ENCODE measurements at regions not wholly inside any gene's neighbourhood (a gene's known extent, or its start where the extent isn't known, plus 50 kb on each side); places are given as distances from the start of the nearest gene placed in this dataset.

- H3K4me1 Mint-ChIP-seq (ENCODE audit: low read depth): no peaks in the 10 kb centered on the region
Measured at GRCh38 chr20:48302844-48303542, 517.7 kb upstream of the SULF2 start.

DNA sequence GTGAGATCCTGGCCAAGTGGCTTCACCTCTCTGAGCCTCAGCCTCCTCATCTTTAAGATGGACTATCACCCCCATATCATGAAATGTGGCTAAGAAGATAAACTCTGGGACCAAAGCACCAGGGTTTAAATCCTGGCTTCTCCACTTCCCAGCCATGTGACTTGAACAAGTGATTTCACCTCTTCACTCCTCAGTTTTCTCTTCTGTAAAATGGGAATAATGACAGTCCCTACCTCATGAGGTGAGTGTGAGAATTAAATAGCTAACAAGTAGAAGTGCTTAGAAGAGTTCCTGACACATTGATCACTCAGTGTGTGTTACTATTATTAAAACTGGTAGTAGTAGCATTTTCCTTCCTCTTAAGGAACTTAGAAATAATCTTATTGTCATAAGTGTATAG is 516.9 kb upstream of the SULF2 start:
- DNase-seq (no peak), ATAC-seq (no peak)
- Mint-ChIP-seq H3K9me3 (no peaks in the 10 kb centered on the region), H3K27me3 (ENCODE audit: low read depth) (peaks cover 17% of the 10 kb centered on the region), H3K4me3 (no peak overlapping the region), H3K4me1 (ENCODE audit: low read depth) (no peaks in the 10 kb centered on the region), H3K36me3 (ENCODE audit: insufficient read depth) (no peaks in the 10 kb centered on the region)

More at GRCh38 chr20:48302844-48303542, 517.7 kb upstream of the SULF2 start:
- H3K9me3 Mint-ChIP-seq: no peaks in the 10 kb centered on the region
- no peak overlapping the region for H3K4me3 Mint-ChIP-seq
- no peaks in the 10 kb centered on the region for H3K36me3 Mint-ChIP-seq (ENCODE audit: insufficient read depth)
- no peak for DNase-seq
- no peak for ATAC-seq
- H3K27me3 Mint-ChIP-seq (ENCODE audit: low read depth): peaks cover 17% of the 10 kb centered on the region

- H3K36me3 Mint-ChIP-seq (ENCODE audit: insufficient read depth): no peaks in the 10 kb centered on the region
- no peak for ATAC-seq
- no peaks in the 10 kb centered on the region for H3K9me3 Mint-ChIP-seq
- no peak for DNase-seq
- H3K27me3 Mint-ChIP-seq (ENCODE audit: low read depth): peaks cover 17% of the 10 kb centered on the region
- no peaks in the 10 kb centered on the region for H3K4me1 Mint-ChIP-seq (ENCODE audit: low read depth)
- H3K4me3 Mint-ChIP-seq: no peak overlapping the region
Measured at GRCh38 chr20:48301189-48301588, 515.9 kb upstream of the SULF2 start.

DNA sequence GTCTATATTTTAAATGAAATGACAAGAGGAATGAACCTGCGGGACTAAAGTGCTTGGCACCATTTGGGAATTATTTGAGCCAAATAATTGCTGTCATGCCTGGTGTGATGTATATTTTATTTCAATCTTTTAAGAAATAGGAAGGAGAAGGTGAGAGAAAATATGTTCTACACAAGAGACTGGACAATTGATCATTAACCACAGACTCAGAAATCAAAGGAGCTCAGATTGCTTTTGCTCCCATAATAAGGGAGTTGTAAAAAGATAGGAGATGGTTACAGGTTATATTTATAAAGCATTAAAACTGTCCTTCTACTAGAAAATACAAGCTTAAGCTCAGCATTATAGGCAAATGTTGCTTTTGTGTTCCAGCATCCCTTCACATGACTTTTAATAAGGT is 515.2 kb upstream of the SULF2 start:
- H3K27me3 Mint-ChIP-seq (ENCODE audit: low read depth): peaks cover 17% of the 10 kb centered on the region
- DNase-seq: no peak
- H3K36me3 Mint-ChIP-seq (ENCODE audit: insufficient read depth): no peaks in the 10 kb centered on the region
- no peaks in the 10 kb centered on the region for H3K4me1 Mint-ChIP-seq (ENCODE audit: low read depth)
- no peaks in the 10 kb centered on the region for H3K9me3 Mint-ChIP-seq
- H3K4me3 Mint-ChIP-seq: no peak overlapping the region
- no peak for ATAC-seq

GRCh38 chr20:48298851-48299484 is 513.7 kb upstream of the SULF2 start:
- Mint-ChIP-seq H3K4me1 (ENCODE audit: low read depth) (no peaks in the 10 kb centered on the region), H3K4me3 (no peak overlapping the region), H3K36me3 (ENCODE audit: insufficient read depth) (no peaks in the 10 kb centered on the region), H3K9me3 (no peaks in the 10 kb centered on the region), H3K27me3 (ENCODE audit: low read depth) (peaks cover 17% of the 10 kb centered on the region)
- no peak for DNase-seq
- no peak for ATAC-seq

DNA sequence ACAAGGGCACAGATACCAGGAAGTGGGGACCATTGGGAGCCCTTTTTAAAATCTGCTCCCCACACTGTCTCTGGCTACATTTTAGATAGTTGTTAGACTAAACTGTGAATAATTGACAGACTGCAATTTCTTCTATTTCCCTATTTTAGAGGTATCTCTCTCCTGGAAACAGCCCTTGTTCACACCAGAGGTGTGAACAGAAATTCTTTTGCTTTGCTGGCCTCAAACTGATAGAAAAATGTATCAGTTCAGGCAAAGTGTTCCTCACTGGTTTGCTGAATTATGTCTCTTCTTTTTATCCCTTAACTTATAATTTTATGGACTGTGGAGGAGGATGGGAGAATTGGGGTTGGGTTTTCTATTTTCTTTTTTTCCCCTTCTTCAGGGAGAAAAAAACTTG is 513.2 kb upstream of the SULF2 start:
- Mint-ChIP-seq H3K4me1 (ENCODE audit: low read depth) (no peaks in the 10 kb centered on the region), H3K36me3 (ENCODE audit: insufficient read depth) (no peaks in the 10 kb centered on the region), H3K4me3 (no peak overlapping the region), H3K27me3 (ENCODE audit: low read depth) (peaks cover 17% of the 10 kb centered on the region), H3K9me3 (no peaks in the 10 kb centered on the region)
- ATAC-seq (no peak), DNase-seq (no peak)

GRCh38 chr20:48295966-48296421 is 510.7 kb upstream of the SULF2 start:
- Mint-ChIP-seq H3K4me3 (no peak overlapping the region), H3K27me3 (ENCODE audit: low read depth) (peaks cover 12% of the 10 kb centered on the region), H3K4me1 (ENCODE audit: low read depth) (no peaks in the 10 kb centered on the region), H3K9me3 (no peaks in the 10 kb centered on the region), H3K36me3 (ENCODE audit: insufficient read depth) (no peaks in the 10 kb centered on the region)
- ATAC-seq (no peak), DNase-seq (no peak)

DNA sequence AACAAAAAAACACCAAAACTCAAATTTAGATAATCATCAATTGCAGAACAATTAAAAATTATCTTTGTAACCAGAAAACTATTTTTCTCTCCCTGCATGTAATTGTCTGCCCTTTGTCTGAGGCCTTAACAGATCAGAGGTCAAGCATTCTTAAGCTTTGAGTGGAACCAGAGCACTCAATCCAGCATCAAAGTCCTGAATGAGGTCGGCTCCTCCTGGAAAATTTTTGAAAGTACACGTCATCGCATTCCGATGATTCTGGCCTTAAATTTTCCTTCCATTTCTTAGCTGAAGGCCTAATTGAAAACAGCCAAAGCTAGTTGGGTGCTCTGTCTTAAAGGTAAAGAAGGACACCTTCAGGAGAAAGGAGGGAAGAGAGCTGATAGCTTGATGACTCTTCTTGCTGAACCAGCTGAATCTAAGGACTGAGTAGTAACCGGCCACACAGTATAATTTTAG is 510.2 kb upstream of the SULF2 start:
- no peaks in the 10 kb centered on the region for H3K9me3 Mint-ChIP-seq
- ATAC-seq (no peak), DNase-seq (no peak)
- no peaks in the 10 kb centered on the region for H3K36me3 Mint-ChIP-seq (ENCODE audit: insufficient read depth)
- H3K4me3 Mint-ChIP-seq: no peak overlapping the region
- peaks cover 12% of the 10 kb centered on the region for H3K27me3 Mint-ChIP-seq (ENCODE audit: low read depth)
- H3K4me1 Mint-ChIP-seq (ENCODE audit: low read depth): no peaks in the 10 kb centered on the region

GRCh38 chr20:48294942-48295341 is 509.7 kb upstream of the SULF2 start:
- ATAC-seq (no peak), DNase-seq (no peak)
- Mint-ChIP-seq H3K27me3 (ENCODE audit: low read depth) (peaks cover 14% of the 10 kb centered on the region), H3K4me1 (ENCODE audit: low read depth) (no peaks in the 10 kb centered on the region), H3K36me3 (ENCODE audit: insufficient read depth) (no peaks in the 10 kb centered on the region), H3K4me3 (no peak overlapping the region), H3K9me3 (no peaks in the 10 kb centered on the region)

- peaks cover 14% of the 10 kb centered on the region for H3K27me3 Mint-ChIP-seq (ENCODE audit: low read depth)
- no peaks in the 10 kb centered on the region for H3K9me3 Mint-ChIP-seq
- no peaks in the 10 kb centered on the region for H3K36me3 Mint-ChIP-seq (ENCODE audit: insufficient read depth)
- ATAC-seq: no peak
- DNase-seq: no peak
- no peak overlapping the region for H3K4me3 Mint-ChIP-seq
- H3K4me1 Mint-ChIP-seq (ENCODE audit: low read depth): no peaks in the 10 kb centered on the region
Measured at GRCh38 chr20:48294196-48294595, 508.9 kb upstream of the SULF2 start.

DNA sequence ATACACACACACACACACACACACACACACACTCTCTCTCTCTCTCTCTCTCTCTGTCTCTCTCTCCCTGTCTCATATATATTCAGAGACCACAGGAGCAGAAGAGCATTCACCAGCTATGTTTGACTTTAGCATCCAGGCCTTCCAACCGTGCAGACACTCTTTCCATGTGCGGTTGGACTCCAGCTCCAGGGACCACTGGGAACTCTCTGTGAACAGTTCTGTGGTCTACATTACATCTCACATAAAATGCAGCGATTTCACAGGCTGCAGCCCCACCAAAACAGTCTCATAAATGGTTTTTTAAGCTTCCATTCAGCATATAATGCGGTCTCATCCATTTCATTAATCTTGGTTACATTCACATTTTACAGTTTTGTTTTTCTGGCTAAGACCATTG is 508.4 kb upstream of the SULF2 start:
- DNase-seq (no peak), ATAC-seq (no peak)
- Mint-ChIP-seq H3K9me3 (no peaks in the 10 kb centered on the region), H3K36me3 (ENCODE audit: insufficient read depth) (no peaks in the 10 kb centered on the region), H3K27me3 (ENCODE audit: low read depth) (peaks cover 15% of the 10 kb centered on the region), H3K4me3 (no peak overlapping the region), H3K4me1 (ENCODE audit: low read depth) (no peaks in the 10 kb centered on the region)

DNA sequence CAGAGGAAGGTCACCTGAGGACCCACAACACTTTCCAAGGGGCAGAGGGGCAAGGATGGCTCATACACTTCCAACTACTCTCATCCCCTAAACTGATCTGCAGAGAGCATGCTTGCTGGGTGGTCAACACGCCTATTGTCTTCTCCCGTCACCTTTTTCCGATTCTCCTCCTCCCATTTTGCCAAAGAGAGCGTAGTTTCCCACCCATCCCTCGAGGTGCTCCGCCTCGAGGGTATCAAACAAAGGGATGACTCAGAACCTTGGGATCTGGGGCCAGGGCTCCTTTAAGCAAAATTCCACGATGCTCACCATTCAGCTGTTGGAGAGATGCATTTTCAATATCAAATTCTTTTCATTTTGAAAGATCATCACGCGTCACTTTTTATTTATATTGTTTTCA is 507.5 kb upstream of the SULF2 start:
- Mint-ChIP-seq H3K36me3 (ENCODE audit: insufficient read depth) (no peaks in the 10 kb centered on the region), H3K4me1 (ENCODE audit: low read depth) (no peaks in the 10 kb centered on the region), H3K9me3 (no peaks in the 10 kb centered on the region), H3K4me3 (no peak overlapping the region), H3K27me3 (ENCODE audit: low read depth) (peaks cover 15% of the 10 kb centered on the region)
- ATAC-seq: no peak
- no peak for DNase-seq

GRCh38 chr20:48291896-48292295 is 506.6 kb upstream of the SULF2 start:
- H3K36me3 Mint-ChIP-seq (ENCODE audit: insufficient read depth): no peaks in the 10 kb centered on the region
- no peak for DNase-seq
- H3K27me3 Mint-ChIP-seq (ENCODE audit: low read depth): peaks cover 15% of the 10 kb centered on the region
- ATAC-seq: no peak
- no peaks in the 10 kb centered on the region for H3K9me3 Mint-ChIP-seq
- no peaks in the 10 kb centered on the region for H3K4me1 Mint-ChIP-seq (ENCODE audit: low read depth)
- H3K4me3 Mint-ChIP-seq: no peak overlapping the region

DNA sequence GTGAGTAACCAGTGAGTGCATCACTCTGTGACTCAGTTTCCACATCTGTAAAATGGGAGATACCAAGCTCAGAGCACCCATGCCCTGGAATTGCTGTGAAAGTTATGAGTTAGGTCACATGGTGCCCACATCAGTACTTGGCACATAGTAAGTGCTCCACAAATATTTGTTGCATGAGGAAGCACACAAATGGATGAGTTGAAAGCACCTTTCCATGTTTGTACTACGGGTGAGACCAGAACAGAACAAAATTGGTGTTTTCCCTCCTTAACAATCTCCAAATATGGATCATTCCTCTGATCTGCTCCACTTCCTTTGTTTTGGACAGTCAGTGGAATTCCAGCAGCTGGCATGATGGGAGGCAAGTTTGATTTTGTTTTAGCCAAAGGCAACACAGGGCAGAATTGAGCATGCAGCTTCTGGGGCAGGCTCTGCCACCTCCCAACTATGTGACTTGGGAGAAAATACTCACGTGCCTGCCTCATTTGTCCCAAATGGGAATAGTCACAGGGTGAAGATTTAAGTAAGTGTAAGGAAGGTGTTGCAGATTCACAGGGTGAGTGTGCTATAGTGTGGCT is 503.7 kb upstream of the SULF2 start:
- no peaks in the 10 kb centered on the region for H3K36me3 Mint-ChIP-seq (ENCODE audit: insufficient read depth)
- DNase-seq (no peak), ATAC-seq (no peak)
- no peaks in the 10 kb centered on the region for H3K9me3 Mint-ChIP-seq
- H3K27me3 Mint-ChIP-seq (ENCODE audit: low read depth): peaks cover 20% of the 10 kb centered on the region
- H3K4me3 Mint-ChIP-seq: no peak overlapping the region
- no peaks in the 10 kb centered on the region for H3K4me1 Mint-ChIP-seq (ENCODE audit: low read depth)
